Spleen (tissue), 7 donors: ENCODE measurements at regions not wholly inside any gene's neighbourhood (a gene's known extent, or its start where the extent isn't known, plus 50 kb on each side); places are given as distances from the start of the nearest gene placed in this dataset.
"Not testable (repeated sequence)": the region's sequence is repeated elsewhere in the genome, so short reads cannot be mapped to it uniquely, and the experiment has no call there.

ENCODE experiments used
- CTCF ChIP-seq, 11 experiments: fragments of 200-600 bp in 7 of 11; fragments of 450-650 bp in 4 of 11; sonication (generic) in 4 of 11; IDR thresholded peaks in 8 of 11; conservative IDR thresholded peaks in 3 of 11; 1 replicate in 7 of 11; 2 replicates in 4 of 11; pipeline versions ENCODE4 v1.4.0 to v1.8.0; 2016 to 2021; ENCODE audit warnings: antibody characterized with exemption in 11 of 11, inconsistent platforms in 4 of 11, mild to moderate bottlenecking in 1 of 11
- POLR2A ChIP-seq, 3 donors: fragments of 450-650 bp; IDR thresholded peaks; one replicate each; pipeline ENCODE4 v1.5.1; 2017; ENCODE audit warnings: antibody characterized with exemption in 3 of 3, mild to moderate bottlenecking in 1 of 3
- POLR2AphosphoS5 ChIP-seq, 3 donors: sonication (generic); formaldehyde crosslinking; IDR thresholded peaks; one replicate each; pipeline ENCODE4 v1.5.1; 2017; ENCODE audit warnings: antibody characterized with exemption in 3 of 3
- donor health status: DM: no; HTN: no; CAD: no; lungs with moderate emphysema.
- donor health status: DM: no; HTN: no; CAD: no.
- donor health status: DM: no; HTN: no; CAD: no.

- TF ChIP-seq POLR2AphosphoS5 (IDR thresholded peaks at IDR 0.05); POLR2A (IDR thresholded peaks at IDR 0.05); CTCF (IDR thresholded peaks at IDR 0.05 in 8 of 11, conservative IDR thresholded peaks at IDR 0.05 in 3 of 11): not testable (repeated sequence)
These were observed 460.3 kb downstream of the GJA1 start for GRCh38 chr6:121895731-121896130.
